ENCODE measurements at regions not wholly inside any gene's neighbourhood (a gene's known extent, or its start where the extent isn't known, plus 50 kb on each side); places are given as distances from the start of the nearest gene placed in this dataset.

GRCh38 chr17:79668344-79669250, 57.7 kb upstream of the RBFOX3 start:
- TF ChIP-seq ZNF263 (CRISPR knock-in tag; IDR thresholded peaks at IDR 0.05) = peak; percentile 53
- no peak for TF ChIP-seq ZNF776 (CRISPR knock-in tag; IDR thresholded peaks at IDR 0.05)
- peak; percentile 95 for TF ChIP-seq MAFF (IDR thresholded peaks at IDR 0.05; ENCODE audit: low read depth, low read length)
- 0 out of 2 replicates have a peak, but pooled peaks have one; percentile 27 for TF ChIP-seq MAFG (CRISPR knock-in tag; IDR thresholded peaks at IDR 0.05)
- no peak for TF ChIP-seq ZBTB7B (CRISPR knock-in tag; IDR thresholded peaks at IDR 0.05)
- peak; percentile 95 to 97 for TF ChIP-seq MAFK (conservative IDR thresholded peaks at IDR 0.05 in 1 of 2, IDR thresholded peaks at IDR 0.05 in 1 of 2; ENCODE audit: low read length in 2 of 2)
- Histone ChIP-seq H3K4me2 (ENCODE audit: low read depth, low read length) (no peak overlapping the region), H4K20me1 (ENCODE audit: insufficient read depth, low read length) (no peaks in the 10 kb centered on the region), H3K4me1 (ENCODE audit: insufficient read depth, low read length) (no peaks in the 10 kb centered on the region), H3K9me3 (ENCODE audit: low read length) (peaks cover 6% of the 10 kb centered on the region), H3K27me3 (ENCODE audit: control insufficient read depth in 1 of 2, insufficient read depth in 2 of 2, low read length in 2 of 2) (peaks cover 11 to 63% of the 10 kb centered on the region in 2 experiments; a peak in 4 of 5 replicates), H3K27ac (ENCODE audit: extremely low read length, insufficient read depth, low read length) (no peak overlapping the region), H3K79me2 (ENCODE audit: insufficient read depth, low read length) (no peaks in the 10 kb centered on the region), H3K9ac (ENCODE audit: insufficient read depth, low read depth, low read length) (no peak overlapping the region), H3K36me3 (replicated peaks in 1 of 2; ENCODE audit: control insufficient read depth in 1 of 2, insufficient read depth in 2 of 2, low read length in 2 of 2) (no peaks in the 10 kb centered on the region), H3K4me3 (replicated peaks in 1 of 3; ENCODE audit: insufficient read depth in 1 of 3, low read depth in 2 of 3, low read length in 3 of 3) (no peak overlapping the region), H2AFZ (ENCODE audit: low read length) (no peak overlapping the region)
- in situ Hi-C loops (cut with HindIII; ENCODE audit: extremely low pct_ligation_motif_present, low pct_unique_long_range_greater_than_20kb) (no loop called here), intact Hi-C loops (cut with micrococcal nuclease; ENCODE audit: unreplicated experiment) (no loop called here)
- 8% methylated on average over 16 of the region's 17 CpGs for WGBS (ENCODE audit: low lambda C conversion rate)
- ChIA-PET CTCF (ENCODE audit: low intra/inter-chr PET ratio, low total read pairs) (no interaction called here), POLR2A (no interaction called here)
- FAIRE-seq = no peak
- ATAC-seq = no peak
- BruUV-seq (replicated peaks) = no TSS peak
- DNase-seq (ENCODE audit: low spot score) = no peak

DNA sequence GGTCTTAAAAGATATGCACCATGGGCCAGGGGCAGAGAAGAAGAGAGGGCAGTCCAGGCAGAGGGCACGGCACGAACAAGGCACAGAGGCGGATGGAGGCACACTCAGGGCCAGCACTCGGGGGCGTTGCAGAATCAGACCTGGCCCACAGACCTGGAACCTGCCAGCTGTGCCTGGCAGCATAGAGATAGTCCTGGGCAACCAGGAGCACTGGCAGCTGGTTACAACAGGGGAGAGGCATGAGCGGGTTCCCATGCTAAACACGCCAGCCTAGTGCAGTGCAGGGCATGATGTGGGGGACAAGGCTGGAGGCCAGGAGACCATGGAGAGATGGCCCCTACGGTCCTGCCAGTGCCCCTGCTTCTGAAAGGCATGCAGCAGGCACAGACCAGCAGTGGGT, 56.9 kb upstream of the RBFOX3 start:
- no TSS peak for BruUV-seq (replicated peaks)
- no peak; the same call in 2 of the 3 replicates for ATAC-seq
- 34% methylated on average over 8 of the region's 8 CpGs for WGBS (ENCODE audit: low lambda C conversion rate)

More for the DNA sequence above, 56.9 kb upstream of the RBFOX3 start:
- peaks cover 11 to 65% of the 10 kb centered on the region in 2 experiments; a peak in 3 of 5 replicates for H3K27me3 ChIP-seq (ENCODE audit: control insufficient read depth in 1 of 2, insufficient read depth in 2 of 2, low read length in 2 of 2)
- H3K36me3 ChIP-seq (replicated peaks in 1 of 2; ENCODE audit: control insufficient read depth in 1 of 2, insufficient read depth in 2 of 2, low read length in 2 of 2) = no peaks in the 10 kb centered on the region
- in situ Hi-C loops (cut with HindIII; ENCODE audit: extremely low pct_ligation_motif_present, low pct_unique_long_range_greater_than_20kb) = no loop called here
- no peak overlapping the region for H2AFZ ChIP-seq (ENCODE audit: low read length)
- intact Hi-C loops (cut with micrococcal nuclease; ENCODE audit: unreplicated experiment) = no loop called here
- H3K9ac ChIP-seq (ENCODE audit: insufficient read depth, low read depth, low read length) = no peak overlapping the region
- TF ChIP-seq, protein P1, sequence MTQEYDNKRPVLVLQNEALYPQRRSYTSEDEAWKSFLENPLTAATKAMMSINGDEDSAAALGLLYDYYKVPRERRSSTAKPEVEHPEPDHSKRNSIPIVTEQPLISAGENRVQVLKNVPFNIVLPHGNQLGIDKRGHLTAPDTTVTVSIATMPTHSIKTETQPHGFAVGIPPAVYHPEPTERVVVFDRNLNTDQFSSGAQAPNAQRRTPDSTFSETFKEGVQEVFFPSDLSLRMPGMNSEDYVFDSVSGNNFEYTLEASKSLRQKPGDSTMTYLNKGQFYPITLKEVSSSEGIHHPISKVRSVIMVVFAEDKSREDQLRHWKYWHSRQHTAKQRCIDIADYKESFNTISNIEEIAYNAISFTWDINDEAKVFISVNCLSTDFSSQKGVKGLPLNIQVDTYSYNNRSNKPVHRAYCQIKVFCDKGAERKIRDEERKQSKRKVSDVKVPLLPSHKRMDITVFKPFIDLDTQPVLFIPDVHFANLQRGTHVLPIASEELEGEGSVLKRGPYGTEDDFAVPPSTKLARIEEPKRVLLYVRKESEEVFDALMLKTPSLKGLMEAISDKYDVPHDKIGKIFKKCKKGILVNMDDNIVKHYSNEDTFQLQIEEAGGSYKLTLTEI (CRISPR knock-in tag; conservative IDR thresholded peaks at IDR 0.05) = no peak
- TF ChIP-seq GLI4 (CRISPR knock-in tag; IDR thresholded peaks at IDR 0.05; ENCODE audit: borderline replicate concordance) = no peak
- no peak for TF ChIP-seq NBN (conservative IDR thresholded peaks at IDR 0.05)
- no peaks in the 10 kb centered on the region for H4K20me1 ChIP-seq (ENCODE audit: insufficient read depth, low read length)
- H3K4me3 ChIP-seq (replicated peaks in 1 of 3; ENCODE audit: insufficient read depth in 1 of 3, low read depth in 2 of 3, low read length in 3 of 3) = no peak overlapping the region
- CTCF ChIA-PET (ENCODE audit: low intra/inter-chr PET ratio, low total read pairs) = no interaction called here
- no peaks in the 10 kb centered on the region for H3K9me3 ChIP-seq (ENCODE audit: low read length)
- no peak overlapping the region for H3K4me2 ChIP-seq (ENCODE audit: low read depth, low read length)
- no peak for FAIRE-seq
- H3K79me2 ChIP-seq (ENCODE audit: insufficient read depth, low read length) = no peaks in the 10 kb centered on the region
- no peak overlapping the region for H3K27ac ChIP-seq (ENCODE audit: extremely low read length, insufficient read depth, low read length)
- DNase-seq (ENCODE audit: low spot score) = no peak
- no peaks in the 10 kb centered on the region for H3K4me1 ChIP-seq (ENCODE audit: insufficient read depth, low read length)
- POLR2A ChIA-PET = no interaction called here
